Hepatocyte (in vitro differentiated cells): ENCODE measurements at regions not wholly inside any gene's neighbourhood (a gene's known extent, or its start where the extent isn't known, plus 50 kb on each side); places are given as distances from the start of the nearest gene placed in this dataset.

ENCODE experiments used
- DNase-seq: peaks from one replicate; pipeline ENCODE4 v3.0.0-alpha.2; 2016; ENCODE audit warnings: low spot score
- H2AFZ ChIP-seq: fragments of 200-600 bp; sonication (generic); 2 replicates; pipeline ENCODE4 v1.6.0; 2016; ENCODE audit warnings: antibody characterized with exemption, mild to moderate bottlenecking
- H3K27ac ChIP-seq: fragments of 200-600 bp; sonication (generic); 2 replicates; pipeline ENCODE4 v1.5.1; 2016; ENCODE audit warnings: mild to moderate bottlenecking
- H3K27me3 ChIP-seq: fragments of 200-600 bp; sonication (generic); 2 replicates; pipeline ENCODE4 v1.6.1; 2016
- H3K36me3 ChIP-seq: fragments of 200-600 bp; sonication (generic); replicated peaks from 2 replicates; pipeline ENCODE4 v1.5.1; 2016; ENCODE audit warnings: low read depth; ENCODE audit not compliant: insufficient read depth
- H3K4me1 ChIP-seq: fragments of 200-600 bp; sonication (generic); 2 replicates; pipeline ENCODE4 v1.5.1; 2016; ENCODE audit warnings: mild to moderate bottlenecking, moderate library complexity; ENCODE audit not compliant: insufficient read depth
- H3K4me2 ChIP-seq: fragments of 200-600 bp; sonication (generic); 2 replicates; pipeline ENCODE4 v1.6.0; 2016
- H3K4me3 ChIP-seq: fragments of 200-600 bp; sonication (generic); 2 replicates; pipeline ENCODE4 v1.5.1; 2016; ENCODE audit warnings: mild to moderate bottlenecking
- H3K79me2 ChIP-seq: fragments of 200-600 bp; sonication (generic); 2 replicates; pipeline ENCODE4 v1.6.0; 2017; ENCODE audit warnings: mild to moderate bottlenecking
- H3K9me2 ChIP-seq: fragments of 200-600 bp; sonication (generic); replicated peaks from 2 replicates; pipeline ENCODE4 v1.6.0; 2017; ENCODE audit warnings: mild to moderate bottlenecking; ENCODE audit not compliant: insufficient read depth
- H3K9me3 ChIP-seq: fragments of 200-600 bp; sonication (generic); 2 replicates; pipeline ENCODE4 v1.5.1; 2016; ENCODE audit warnings: low read depth, mild to moderate bottlenecking
- H4K20me1 ChIP-seq: fragments of 200-600 bp; sonication (generic); 2 replicates; pipeline ENCODE4 v1.6.0; 2016; ENCODE audit warnings: mild to moderate bottlenecking; ENCODE audit not compliant: insufficient read depth, poor library complexity, severe bottlenecking
- CTCF ChIP-seq: fragments of 200-600 bp; sonication (generic); IDR thresholded peaks from 2 replicates; pipeline ENCODE4 v1.5.1; 2016; ENCODE audit warnings: antibody characterized with exemption, mild to moderate bottlenecking; ENCODE audit not compliant: poor library complexity
- EZH2 ChIP-seq: fragments of 200-600 bp; sonication (generic); IDR thresholded peaks from 2 replicates; pipeline ENCODE4 v1.6.1; 2016; ENCODE audit warnings: antibody characterized with exemption, mild to moderate bottlenecking, borderline replicate concordance
- EZH2phosphoT487 ChIP-seq: fragments of 200-600 bp; sonication (generic); IDR thresholded peaks from one replicate; pipeline ENCODE4 v1.6.1; 2018; ENCODE audit warnings: antibody characterized with exemption, mild to moderate bottlenecking, low read depth, moderate library complexity; ENCODE audit not compliant: unreplicated experiment, severe bottlenecking
- WGBS: methylation state at CpG from one replicate; pipeline ENCODE4 v1.1.6; 2016; ENCODE audit warnings: low lambda C conversion rate; ENCODE audit errors: missing lambda C conversion rate; 5-methylcytosine and 5-hydroxymethylcytosine counted together

GRCh38 chr1:55428231-55428630, 213.1 kb upstream of the USP24 start:
- TF ChIP-seq CTCF (no peak), EZH2 (no peak), EZH2phosphoT487 (no peak)
- Histone ChIP-seq H3K4me1 (peaks cover 37% of the 10 kb centered on the region), H3K9me3 (no peaks in the 10 kb centered on the region), H3K9me2 (no peaks in the 10 kb centered on the region), H3K4me3 (no peak overlapping the region), H3K27me3 (no peaks in the 10 kb centered on the region), H4K20me1 (no peaks in the 10 kb centered on the region), H3K79me2 (no peaks in the 10 kb centered on the region), H3K36me3 (no peaks in the 10 kb centered on the region), H2AFZ (no peak overlapping the region), H3K27ac (peak overlapping the region; percentile 73), H3K4me2 (no peak overlapping the region)
- DNase-seq = no peak
- WGBS = 85% methylated on average over 4 of the region's 4 CpGs

GRCh38 chr1:55427606-55428005, 212.4 kb upstream of the USP24 start:
- TF ChIP-seq EZH2phosphoT487 (no peak), EZH2 (no peak), CTCF (no peak)
- Histone ChIP-seq H3K27me3 (no peaks in the 10 kb centered on the region), H3K4me3 (no peak overlapping the region), H2AFZ (no peak overlapping the region), H3K4me1 (peaks cover 37% of the 10 kb centered on the region), H3K9me3 (no peaks in the 10 kb centered on the region), H3K27ac (peak overlapping the region; percentile 73), H4K20me1 (no peaks in the 10 kb centered on the region), H3K9me2 (no peaks in the 10 kb centered on the region), H3K36me3 (no peaks in the 10 kb centered on the region), H3K4me2 (no peak overlapping the region), H3K79me2 (no peaks in the 10 kb centered on the region)
- 54% methylated on average over 4 of the region's 4 CpGs for WGBS
- DNase-seq = no peak

- Histone ChIP-seq H3K9me2 (no peaks in the 10 kb centered on the region), H4K20me1 (no peaks in the 10 kb centered on the region), H3K4me3 (no peak overlapping the region), H3K36me3 (no peaks in the 10 kb centered on the region), H3K79me2 (no peaks in the 10 kb centered on the region), H3K4me1 (peaks cover 37% of the 10 kb centered on the region), H3K4me2 (no peak overlapping the region), H3K27me3 (no peaks in the 10 kb centered on the region), H2AFZ (no peak overlapping the region), H3K27ac (peak overlapping the region; percentile 59), H3K9me3 (no peaks in the 10 kb centered on the region)
- no peak for TF ChIP-seq EZH2
- TF ChIP-seq CTCF = no peak
- no peak for TF ChIP-seq EZH2phosphoT487
- peak; percentile 32 for DNase-seq
- 29% methylated on average over 2 of the region's 2 CpGs for WGBS
These were observed 211.5 kb upstream of the USP24 start for GRCh38 chr1:55426619-55427018.

GRCh38 chr1:55426156-55426555, 211.0 kb upstream of the USP24 start:
- Histone ChIP-seq H3K27ac (peak overlapping the region; percentile 59), H3K4me1 (peaks cover 38% of the 10 kb centered on the region), H3K79me2 (no peaks in the 10 kb centered on the region), H3K36me3 (no peaks in the 10 kb centered on the region), H3K9me2 (no peaks in the 10 kb centered on the region), H2AFZ (no peak overlapping the region), H3K4me2 (no peak overlapping the region), H4K20me1 (no peaks in the 10 kb centered on the region), H3K4me3 (no peak overlapping the region), H3K9me3 (no peaks in the 10 kb centered on the region), H3K27me3 (no peaks in the 10 kb centered on the region)
- DNase-seq = no peak
- no peak for TF ChIP-seq EZH2phosphoT487
- no peak for TF ChIP-seq CTCF
- no peak for TF ChIP-seq EZH2
- 85% methylated on average over 5 of the region's 5 CpGs for WGBS
